ENCODE measurements at regions not wholly inside any gene's neighbourhood (a gene's known extent, or its start where the extent isn't known, plus 50 kb on each side); places are given as distances from the start of the nearest gene placed in this dataset.

DNA sequence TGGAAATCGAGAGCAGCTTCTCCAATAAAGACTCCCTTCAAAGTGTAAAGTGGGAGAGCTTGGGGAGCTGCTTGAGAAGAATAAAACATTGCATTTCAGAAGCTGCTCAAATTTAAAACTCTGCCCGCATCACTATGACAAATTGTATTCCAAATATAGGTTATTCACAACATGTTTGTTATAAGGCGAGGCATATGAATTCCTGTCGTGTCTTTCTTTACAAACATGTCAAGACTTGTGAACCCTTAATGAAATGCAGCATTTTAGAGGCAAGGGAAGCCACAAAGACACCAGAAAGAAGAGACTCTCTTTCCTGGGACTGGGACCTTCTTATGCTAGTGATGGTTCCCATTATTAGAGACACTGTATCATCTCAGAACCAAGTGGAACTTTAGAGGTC is 311.2 kb downstream of the DHX15 start:
- Mint-ChIP-seq H3K9me3 (peaks cover 0 to 2% (median 0%) of the 10 kb centered on the region in 7 donors), H3K27me3 (ENCODE audit: low read depth in 3 of 3) (peaks cover 0 to 2% (median 0%) of the 10 kb centered on the region in 3 donors), H3K36me3 (no peaks in the 10 kb centered on the region), H3K27ac (no peak overlapping the region), H3K4me1 (no peaks in the 10 kb centered on the region), H3K4me3 (no peak overlapping the region)
- Histone ChIP-seq H3K36me3 (replicated peaks in 1 of 2; ENCODE audit: control insufficient read depth in 1 of 2, insufficient read depth in 2 of 2, low read length in 2 of 2) (no peaks in the 10 kb centered on the region), H3K9ac (ENCODE audit: insufficient read depth, low read length, poor library complexity, severe bottlenecking) (no peak overlapping the region), H2AFZ (ENCODE audit: insufficient read depth, low read depth, low read length, poor library complexity, severe bottlenecking) (no peak overlapping the region), H3K9me3 (replicated peaks in 1 of 2; ENCODE audit: control insufficient read depth in 1 of 2, insufficient read depth in 1 of 2, low read length in 2 of 2) (no peaks in the 10 kb centered on the region), H3K79me2 (ENCODE audit: insufficient read depth, low read length) (no peaks in the 10 kb centered on the region), H3K4me2 (replicated peaks; ENCODE audit: extremely low read depth, low read length, poor library complexity, severe bottlenecking) (no peak overlapping the region), H4K20me1 (ENCODE audit: insufficient read depth, low read length) (no peaks in the 10 kb centered on the region), H3K27me3 (ENCODE audit: control insufficient read depth in 2 of 2, insufficient read depth in 2 of 2, low read length in 2 of 2) (no peaks in the 10 kb centered on the region), H3K4me1 (ENCODE audit: control insufficient read depth in 1 of 2, insufficient read depth in 2 of 2, low read length in 2 of 2) (no peaks in the 10 kb centered on the region), H3K27ac (ENCODE audit: low read depth in 1 of 2, low read length in 2 of 2) (no peak overlapping the region), H3K4me3 (replicated peaks in 1 of 3; ENCODE audit: low read depth in 2 of 3, low read length in 3 of 3) (no peak overlapping the region)
- WGBS (ENCODE audit: insufficient coverage), result no CpG with 5 or more reads among the region's 4 CpGs
- DNase-seq, result no peak
- TF ChIP-seq, protein P1, sequence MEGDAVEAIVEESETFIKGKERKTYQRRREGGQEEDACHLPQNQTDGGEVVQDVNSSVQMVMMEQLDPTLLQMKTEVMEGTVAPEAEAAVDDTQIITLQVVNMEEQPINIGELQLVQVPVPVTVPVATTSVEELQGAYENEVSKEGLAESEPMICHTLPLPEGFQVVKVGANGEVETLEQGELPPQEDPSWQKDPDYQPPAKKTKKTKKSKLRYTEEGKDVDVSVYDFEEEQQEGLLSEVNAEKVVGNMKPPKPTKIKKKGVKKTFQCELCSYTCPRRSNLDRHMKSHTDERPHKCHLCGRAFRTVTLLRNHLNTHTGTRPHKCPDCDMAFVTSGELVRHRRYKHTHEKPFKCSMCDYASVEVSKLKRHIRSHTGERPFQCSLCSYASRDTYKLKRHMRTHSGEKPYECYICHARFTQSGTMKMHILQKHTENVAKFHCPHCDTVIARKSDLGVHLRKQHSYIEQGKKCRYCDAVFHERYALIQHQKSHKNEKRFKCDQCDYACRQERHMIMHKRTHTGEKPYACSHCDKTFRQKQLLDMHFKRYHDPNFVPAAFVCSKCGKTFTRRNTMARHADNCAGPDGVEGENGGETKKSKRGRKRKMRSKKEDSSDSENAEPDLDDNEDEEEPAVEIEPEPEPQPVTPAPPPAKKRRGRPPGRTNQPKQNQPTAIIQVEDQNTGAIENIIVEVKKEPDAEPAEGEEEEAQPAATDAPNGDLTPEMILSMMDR (IDR thresholded peaks at IDR 0.05), result no peak
- intact Hi-C loops (cut with micrococcal nuclease), result no loop called here

DNA sequence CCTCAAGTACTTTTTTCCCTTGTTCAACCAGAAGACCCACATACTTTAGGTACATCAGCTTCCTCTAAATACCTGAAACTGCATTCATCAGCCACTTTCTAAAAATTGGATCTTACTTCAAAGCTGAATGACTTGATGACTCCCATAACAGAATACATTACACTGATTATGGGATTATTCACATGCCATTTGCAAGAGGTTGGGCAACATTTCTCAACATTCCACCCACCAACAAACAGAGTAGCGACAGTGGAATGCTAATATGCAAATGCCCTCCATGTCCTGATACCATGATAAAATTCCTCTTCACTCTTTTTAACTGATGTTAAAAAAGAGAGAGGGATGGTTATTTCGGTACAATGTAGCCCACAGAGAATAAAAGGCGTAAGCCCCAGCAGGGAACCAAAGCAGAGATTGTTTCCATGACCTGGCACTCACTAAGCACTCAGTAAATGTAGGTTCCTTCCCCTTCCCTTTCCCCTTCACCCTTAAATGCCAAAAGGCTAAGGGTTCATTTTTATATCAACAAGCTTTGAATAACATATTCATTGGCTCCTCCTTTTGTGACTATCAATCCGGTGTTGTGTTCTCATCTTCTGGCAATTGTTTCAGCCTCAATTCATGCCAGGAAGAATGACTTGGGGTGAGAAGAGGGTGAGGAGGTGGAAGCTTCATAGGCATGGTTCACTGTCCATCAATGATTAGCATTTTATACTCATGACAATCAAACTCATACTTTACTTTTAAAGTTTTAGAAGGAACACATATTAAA is 317.2 kb downstream of the DHX15 start:
- intact Hi-C loops (cut with micrococcal nuclease), result no loop called here
- Mint-ChIP-seq H3K9me3 (peaks cover 0 to 3% (median 2%) of the 10 kb centered on the region in 7 donors), H3K4me3 (no peak overlapping the region), H3K27me3 (ENCODE audit: low read depth in 3 of 3) (peaks cover 0 to 2% (median under 1%) of the 10 kb centered on the region in 3 donors), H3K27ac (no peak overlapping the region), H3K4me1 (no peaks in the 10 kb centered on the region), H3K36me3 (no peaks in the 10 kb centered on the region)
- Histone ChIP-seq H3K36me3 (replicated peaks in 1 of 2; ENCODE audit: control insufficient read depth in 1 of 2, insufficient read depth in 2 of 2, low read length in 2 of 2) (no peaks in the 10 kb centered on the region), H3K9me3 (replicated peaks in 1 of 2; ENCODE audit: control insufficient read depth in 1 of 2, insufficient read depth in 1 of 2, low read length in 2 of 2) (peaks cover 0 to 4% of the 10 kb centered on the region in 2 donors), H3K9ac (ENCODE audit: insufficient read depth, low read length, poor library complexity, severe bottlenecking) (no peak overlapping the region), H3K27me3 (ENCODE audit: control insufficient read depth in 2 of 2, insufficient read depth in 2 of 2, low read length in 2 of 2) (no peaks in the 10 kb centered on the region), H3K4me1 (ENCODE audit: control insufficient read depth in 1 of 2, insufficient read depth in 2 of 2, low read length in 2 of 2) (no peaks in the 10 kb centered on the region), H3K27ac (ENCODE audit: low read depth in 1 of 2, low read length in 2 of 2) (no peak overlapping the region), H3K4me3 (replicated peaks in 1 of 3; ENCODE audit: low read depth in 2 of 3, low read length in 3 of 3) (no peak overlapping the region), H2AFZ (ENCODE audit: insufficient read depth, low read depth, low read length, poor library complexity, severe bottlenecking) (no peak overlapping the region), H4K20me1 (ENCODE audit: insufficient read depth, low read length) (no peaks in the 10 kb centered on the region), H3K4me2 (replicated peaks; ENCODE audit: extremely low read depth, low read length, poor library complexity, severe bottlenecking) (no peak overlapping the region), H3K79me2 (ENCODE audit: insufficient read depth, low read length) (no peaks in the 10 kb centered on the region)
- TF ChIP-seq, protein P1 (IDR thresholded peaks at IDR 0.05), result no peak
- WGBS (ENCODE audit: insufficient coverage), result 100% methylated on average over 1 of the region's 4 CpGs
- DNase-seq, result no peak

Data from CD14-positive monocyte (primary cell).